ENCODE measurements at regions not wholly inside any gene's neighbourhood (a gene's known extent, or its start where the extent isn't known, plus 50 kb on each side); places are given as distances from the start of the nearest gene placed in this dataset.

DNA sequence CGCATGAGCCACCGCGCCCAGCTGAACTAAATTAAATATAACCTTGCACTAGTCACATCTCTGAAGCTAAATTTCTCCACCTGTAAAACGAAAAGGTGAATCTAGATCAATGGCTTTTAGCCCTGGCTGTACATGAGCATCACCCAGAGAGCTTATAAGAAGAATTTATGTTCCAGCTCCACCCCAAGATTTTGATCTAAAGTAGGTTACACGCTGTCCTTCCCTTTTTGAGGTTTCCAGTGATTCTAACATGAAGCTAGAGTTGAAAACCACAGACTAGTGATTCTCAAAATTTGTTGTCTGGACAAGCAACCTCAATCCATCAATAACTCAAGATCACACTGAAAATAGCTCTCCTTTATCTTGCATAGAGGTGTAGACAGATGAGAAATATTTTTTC lies 208.8 kb upstream of the CRIM1 start:
- CTCF ChIA-PET = interaction anchor here (0.6 kb wide), 1 partner anchor 16 kb away, joined by 4 read pairs; no protein-coding TSS in a partner anchor
- H3K4me3 Mint-ChIP-seq (ENCODE audit: low read depth, unreplicated experiment) = no peak overlapping the region
- intact Hi-C loops (cut with micrococcal nuclease; ENCODE audit: unreplicated experiment) = no loop called here
- H3K4me1 Mint-ChIP-seq (ENCODE audit: low read depth, unreplicated experiment) = no peaks in the 10 kb centered on the region
- TF ChIP-seq, protein P1, sequence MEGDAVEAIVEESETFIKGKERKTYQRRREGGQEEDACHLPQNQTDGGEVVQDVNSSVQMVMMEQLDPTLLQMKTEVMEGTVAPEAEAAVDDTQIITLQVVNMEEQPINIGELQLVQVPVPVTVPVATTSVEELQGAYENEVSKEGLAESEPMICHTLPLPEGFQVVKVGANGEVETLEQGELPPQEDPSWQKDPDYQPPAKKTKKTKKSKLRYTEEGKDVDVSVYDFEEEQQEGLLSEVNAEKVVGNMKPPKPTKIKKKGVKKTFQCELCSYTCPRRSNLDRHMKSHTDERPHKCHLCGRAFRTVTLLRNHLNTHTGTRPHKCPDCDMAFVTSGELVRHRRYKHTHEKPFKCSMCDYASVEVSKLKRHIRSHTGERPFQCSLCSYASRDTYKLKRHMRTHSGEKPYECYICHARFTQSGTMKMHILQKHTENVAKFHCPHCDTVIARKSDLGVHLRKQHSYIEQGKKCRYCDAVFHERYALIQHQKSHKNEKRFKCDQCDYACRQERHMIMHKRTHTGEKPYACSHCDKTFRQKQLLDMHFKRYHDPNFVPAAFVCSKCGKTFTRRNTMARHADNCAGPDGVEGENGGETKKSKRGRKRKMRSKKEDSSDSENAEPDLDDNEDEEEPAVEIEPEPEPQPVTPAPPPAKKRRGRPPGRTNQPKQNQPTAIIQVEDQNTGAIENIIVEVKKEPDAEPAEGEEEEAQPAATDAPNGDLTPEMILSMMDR (IDR thresholded peaks at IDR 0.05; ENCODE audit: unreplicated experiment) = no peak
- H3K36me3 Mint-ChIP-seq (ENCODE audit: insufficient read depth, unreplicated experiment) = no peaks in the 10 kb centered on the region
- H3K9me3 Mint-ChIP-seq (ENCODE audit: low read depth, unreplicated experiment) = no peaks in the 10 kb centered on the region
- no peaks in the 10 kb centered on the region for H3K27me3 Mint-ChIP-seq (ENCODE audit: unreplicated experiment)
- BruUV-seq (replicated peaks) = no TSS peak
- no peak overlapping the region for H3K27ac Mint-ChIP-seq (ENCODE audit: unreplicated experiment)
- no peak for DNase-seq

DNA sequence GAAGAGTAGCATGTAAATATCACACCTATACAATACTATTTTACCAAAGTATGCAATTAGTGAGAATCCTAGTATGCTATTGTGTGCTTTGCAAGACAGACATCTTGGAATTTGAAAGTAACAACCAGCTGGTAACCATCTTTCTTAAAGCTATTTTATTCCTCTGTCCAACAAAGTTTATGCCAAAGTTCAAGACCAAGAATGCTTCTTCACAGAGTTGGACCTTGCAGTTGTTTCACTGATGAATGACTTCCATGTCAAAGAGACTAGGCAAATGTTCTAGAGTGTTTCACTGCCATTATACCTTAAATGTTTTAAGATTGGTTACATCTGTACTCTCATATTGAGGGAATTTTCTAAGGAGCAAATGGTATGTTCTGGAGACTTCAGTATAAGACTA lies 215.2 kb upstream of the CRIM1 start:
- intact Hi-C loops (cut with micrococcal nuclease; ENCODE audit: unreplicated experiment) = no loop called here
- H3K4me3 Mint-ChIP-seq (ENCODE audit: low read depth, unreplicated experiment) = no peak overlapping the region
- no peak for DNase-seq
- H3K36me3 Mint-ChIP-seq (ENCODE audit: insufficient read depth, unreplicated experiment) = no peaks in the 10 kb centered on the region
- peaks cover 7% of the 10 kb centered on the region for H3K4me1 Mint-ChIP-seq (ENCODE audit: low read depth, unreplicated experiment)
- BruUV-seq (replicated peaks) = no TSS peak
- no peaks in the 10 kb centered on the region for H3K27me3 Mint-ChIP-seq (ENCODE audit: unreplicated experiment)
- TF ChIP-seq, protein P1 (IDR thresholded peaks at IDR 0.05; ENCODE audit: unreplicated experiment) = no peak
- H3K9me3 Mint-ChIP-seq (ENCODE audit: low read depth, unreplicated experiment) = no peaks in the 10 kb centered on the region
- CTCF ChIA-PET = no interaction called here
- H3K27ac Mint-ChIP-seq (ENCODE audit: unreplicated experiment) = no peak overlapping the region

DNA sequence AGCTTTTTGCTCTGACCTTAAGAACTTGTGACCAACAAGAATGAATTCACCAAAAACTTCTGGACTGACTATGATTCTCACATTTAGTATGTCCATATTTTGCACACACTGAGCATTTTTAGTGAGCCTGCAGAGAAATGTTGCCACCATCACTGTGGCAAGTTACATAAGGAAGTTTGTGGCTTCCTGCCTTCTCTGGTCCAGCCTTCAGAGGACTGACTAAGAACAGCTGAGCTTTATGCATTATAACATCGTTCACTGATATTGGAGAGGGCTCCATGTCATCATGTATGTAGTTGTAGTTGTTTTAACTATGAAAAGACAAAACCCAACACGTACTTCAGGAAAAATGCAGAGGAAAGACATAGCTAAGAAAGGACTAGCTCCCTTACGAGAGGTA lies 218.0 kb upstream of the CRIM1 start:
- DNase-seq = no peak
- H3K27ac Mint-ChIP-seq (ENCODE audit: unreplicated experiment) = no peak overlapping the region
- no TSS peak for BruUV-seq (replicated peaks)
- H3K4me3 Mint-ChIP-seq (ENCODE audit: low read depth, unreplicated experiment) = no peak overlapping the region
- TF ChIP-seq, protein P1 (IDR thresholded peaks at IDR 0.05; ENCODE audit: unreplicated experiment) = no peak
- H3K4me1 Mint-ChIP-seq (ENCODE audit: low read depth, unreplicated experiment) = peaks cover 7% of the 10 kb centered on the region
- no peaks in the 10 kb centered on the region for H3K9me3 Mint-ChIP-seq (ENCODE audit: low read depth, unreplicated experiment)
- no peaks in the 10 kb centered on the region for H3K27me3 Mint-ChIP-seq (ENCODE audit: unreplicated experiment)
- CTCF ChIA-PET = no interaction called here
- no peaks in the 10 kb centered on the region for H3K36me3 Mint-ChIP-seq (ENCODE audit: insufficient read depth, unreplicated experiment)
- intact Hi-C loops (cut with micrococcal nuclease; ENCODE audit: unreplicated experiment) = no loop called here

DNA sequence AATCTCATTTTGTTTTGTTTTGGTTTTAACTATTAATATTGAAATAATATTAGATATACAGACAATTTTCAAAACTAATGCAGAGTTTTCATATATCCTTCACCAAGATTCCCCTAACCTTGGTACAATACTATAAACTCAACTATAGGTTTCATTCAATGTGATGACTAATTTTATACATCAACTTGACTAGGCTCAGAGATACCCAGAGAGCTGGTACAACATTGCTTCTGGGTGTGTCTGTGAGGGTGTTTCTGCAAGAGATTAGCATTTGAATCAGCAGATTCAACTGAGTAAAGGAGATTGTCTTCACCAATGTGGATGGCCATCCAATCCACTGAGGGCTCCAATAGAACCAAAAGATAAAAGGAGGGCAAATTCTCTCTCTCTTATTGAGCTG lies 221.3 kb upstream of the CRIM1 start:
- no peaks in the 10 kb centered on the region for H3K27me3 Mint-ChIP-seq (ENCODE audit: unreplicated experiment)
- no peaks in the 10 kb centered on the region for H3K9me3 Mint-ChIP-seq (ENCODE audit: low read depth, unreplicated experiment)
- no peak overlapping the region for H3K27ac Mint-ChIP-seq (ENCODE audit: unreplicated experiment)
- BruUV-seq (replicated peaks) = no TSS peak
- CTCF ChIA-PET = no interaction called here
- H3K4me3 Mint-ChIP-seq (ENCODE audit: low read depth, unreplicated experiment) = no peak overlapping the region
- intact Hi-C loops (cut with micrococcal nuclease; ENCODE audit: unreplicated experiment) = no loop called here
- TF ChIP-seq, protein P1 (IDR thresholded peaks at IDR 0.05; ENCODE audit: unreplicated experiment) = no peak
- DNase-seq = no peak
- H3K36me3 Mint-ChIP-seq (ENCODE audit: insufficient read depth, unreplicated experiment) = no peaks in the 10 kb centered on the region
- peaks cover 6% of the 10 kb centered on the region for H3K4me1 Mint-ChIP-seq (ENCODE audit: low read depth, unreplicated experiment)

DNA sequence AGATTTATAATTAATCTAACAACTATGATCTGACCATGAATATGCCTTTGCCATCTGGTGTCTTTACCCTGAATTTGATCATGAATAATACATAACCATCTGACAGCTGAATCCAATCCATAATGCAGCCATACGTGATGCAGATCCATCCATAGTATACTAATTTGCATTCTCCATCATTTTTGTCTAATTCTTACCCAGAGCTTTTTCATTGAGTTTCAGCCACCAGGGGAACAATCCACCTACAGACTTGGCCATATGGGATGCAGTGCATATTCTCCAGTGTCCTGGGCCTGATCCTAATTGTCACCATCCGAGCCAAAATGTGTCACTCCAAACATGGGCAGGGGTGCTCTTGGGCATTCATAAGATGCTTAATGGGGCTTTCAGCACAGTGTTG lies 227.2 kb upstream of the CRIM1 start:
- Mint-ChIP-seq H3K4me1 (ENCODE audit: low read depth, unreplicated experiment) (no peaks in the 10 kb centered on the region), H3K36me3 (ENCODE audit: insufficient read depth, unreplicated experiment) (no peaks in the 10 kb centered on the region), H3K9me3 (ENCODE audit: low read depth, unreplicated experiment) (no peaks in the 10 kb centered on the region), H3K27ac (ENCODE audit: unreplicated experiment) (no peak overlapping the region), H3K4me3 (ENCODE audit: low read depth, unreplicated experiment) (no peak overlapping the region), H3K27me3 (ENCODE audit: unreplicated experiment) (no peaks in the 10 kb centered on the region)
- no TSS peak for BruUV-seq (replicated peaks)
- DNase-seq = no peak
- intact Hi-C loops (cut with micrococcal nuclease; ENCODE audit: unreplicated experiment) = no loop called here
- CTCF ChIA-PET = no interaction called here
- TF ChIP-seq, protein P1 (IDR thresholded peaks at IDR 0.05; ENCODE audit: unreplicated experiment) = no peak
